KOPT-K1 (cell line): ENCODE measurements at regions not wholly inside any gene's neighbourhood (a gene's known extent, or its start where the extent isn't known, plus 50 kb on each side); places are given as distances from the start of the nearest gene placed in this dataset.

ENCODE experiments used
- H3K27ac ChIP-seq: fragments of 200-600 bp; sonication (generic); 2 replicates; pipeline ENCODE4 v1.5.1; 2016; ENCODE audit warnings: antibody characterized with exemption, mild to moderate bottlenecking, low read depth, low read length; ENCODE audit not compliant: poor library complexity, severe bottlenecking
- H3K36me3 ChIP-seq: fragments of 200-600 bp; sonication (generic); 2 replicates; pipeline ENCODE4 v1.5.1; 2017; ENCODE audit warnings: antibody characterized with exemption, mild to moderate bottlenecking, low read length, moderate library complexity; ENCODE audit not compliant: insufficient read depth
- H3K9me3 ChIP-seq: fragments of 200-600 bp; sonication (generic); 2 replicates; pipeline ENCODE4 v1.5.1; 2017; ENCODE audit warnings: antibody characterized with exemption, low read length, mild to moderate bottlenecking; ENCODE audit not compliant: insufficient read depth, poor library complexity, severe bottlenecking

DNA sequence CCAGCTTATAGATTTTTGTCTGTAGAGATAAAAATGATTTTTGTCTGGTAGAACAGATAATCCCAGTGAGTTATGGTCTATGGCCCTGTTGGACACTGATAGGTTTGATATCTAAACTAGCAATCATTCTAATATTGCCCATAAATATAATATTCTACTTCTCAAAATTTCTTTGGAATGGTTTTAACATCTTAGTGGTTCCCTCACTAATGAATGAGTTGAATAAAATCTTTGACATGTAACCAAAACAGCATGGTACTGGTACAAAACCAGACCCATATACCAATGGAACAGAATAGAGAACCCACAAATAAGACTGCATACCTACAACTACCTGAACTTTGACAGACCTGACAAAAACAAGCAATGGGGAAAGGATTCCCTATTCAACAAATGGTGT lies 219.7 kb downstream of the SEC61B start:
- H3K9me3 ChIP-seq = no peaks in the 10 kb centered on the region
- no peaks in the 10 kb centered on the region for H3K36me3 ChIP-seq
- no peak overlapping the region for H3K27ac ChIP-seq

GRCh38 chr9:99445371-99445891 lies 223.3 kb downstream of the SEC61B start:
- no peak overlapping the region for H3K27ac ChIP-seq
- H3K9me3 ChIP-seq = no peaks in the 10 kb centered on the region
- H3K36me3 ChIP-seq = no peaks in the 10 kb centered on the region

GRCh38 chr9:99445920-99446319 lies 223.8 kb downstream of the SEC61B start:
- Histone ChIP-seq H3K36me3 (no peaks in the 10 kb centered on the region), H3K27ac (no peak overlapping the region), H3K9me3 (no peaks in the 10 kb centered on the region)

DNA sequence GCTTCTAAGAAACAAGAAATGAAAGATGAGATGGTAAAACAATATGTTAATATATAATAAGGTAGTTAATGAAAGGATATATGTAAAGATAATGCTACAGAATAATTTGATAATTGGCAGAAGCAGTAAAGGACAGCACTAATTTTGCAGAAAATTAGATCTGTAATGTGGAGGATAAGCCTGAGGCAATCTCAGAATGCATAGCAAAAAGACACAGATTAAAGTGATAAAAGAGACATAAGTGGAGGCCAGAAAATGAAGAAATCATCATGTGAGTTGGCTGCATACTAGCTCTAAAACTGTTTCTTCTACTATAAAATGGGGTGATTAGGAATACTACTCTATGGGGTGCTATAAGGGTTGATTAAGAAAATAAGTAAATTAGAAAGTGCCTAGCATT lies 225.9 kb downstream of the SEC61B start:
- no peak overlapping the region for H3K27ac ChIP-seq
- no peaks in the 10 kb centered on the region for H3K9me3 ChIP-seq
- no peaks in the 10 kb centered on the region for H3K36me3 ChIP-seq

GRCh38 chr9:99449726-99450125 lies 227.6 kb downstream of the SEC61B start:
- Histone ChIP-seq H3K36me3 (no peaks in the 10 kb centered on the region), H3K9me3 (no peaks in the 10 kb centered on the region), H3K27ac (no peak overlapping the region)

- no peak overlapping the region for H3K27ac ChIP-seq
- H3K9me3 ChIP-seq = no peaks in the 10 kb centered on the region
- H3K36me3 ChIP-seq = no peaks in the 10 kb centered on the region
Observed at GRCh38 chr9:99451112-99451606, 229.1 kb downstream of the SEC61B start.

DNA sequence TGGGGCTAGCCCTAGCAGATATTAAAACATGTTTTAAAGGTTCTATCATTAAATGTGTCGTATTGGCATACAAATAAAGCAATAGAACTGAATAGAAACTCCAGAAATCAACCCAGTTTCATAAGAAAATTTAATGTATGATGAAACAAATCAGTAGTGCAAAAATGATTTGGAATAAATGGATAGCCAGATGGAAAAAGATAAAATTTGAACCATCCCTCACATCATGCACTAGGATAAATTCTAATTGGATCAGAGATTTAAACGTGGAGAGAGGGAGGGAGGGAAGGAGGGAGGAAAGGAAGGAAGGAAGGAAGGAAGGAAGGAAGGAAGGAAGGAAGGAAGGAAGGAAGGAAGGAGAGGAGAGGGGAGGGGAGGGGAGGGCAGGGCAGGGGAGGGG lies 235.3 kb downstream of the SEC61B start:
- Histone ChIP-seq H3K36me3 (no peaks in the 10 kb centered on the region), H3K27ac (no peak overlapping the region), H3K9me3 (no peaks in the 10 kb centered on the region)

DNA sequence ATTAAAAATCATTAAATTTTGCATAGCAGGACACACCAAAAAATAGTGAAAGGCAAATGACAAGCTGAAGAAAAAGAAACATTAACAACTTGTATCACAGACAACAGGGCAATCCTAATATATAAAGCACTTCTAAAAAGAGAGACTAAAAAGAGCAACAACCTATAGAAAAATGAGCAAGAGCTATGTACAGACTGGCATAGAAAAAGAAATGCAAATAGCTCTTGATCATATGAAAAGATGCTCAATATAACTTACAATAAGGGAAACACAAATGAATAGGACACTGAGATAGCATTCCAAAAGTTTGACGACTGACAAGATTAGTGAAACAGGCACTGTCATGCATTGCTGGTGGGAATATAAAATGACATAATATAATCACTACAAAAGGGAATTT lies 235.9 kb downstream of the SEC61B start:
- no peak overlapping the region for H3K27ac ChIP-seq
- no peaks in the 10 kb centered on the region for H3K9me3 ChIP-seq

GRCh38 chr9:99459919-99460318 lies 237.8 kb downstream of the SEC61B start:
- Histone ChIP-seq H3K9me3 (no peaks in the 10 kb centered on the region), H3K27ac (no peak overlapping the region), H3K36me3 (no peaks in the 10 kb centered on the region)

More for the DNA sequence above, 235.9 kb downstream of the SEC61B start:
- H3K36me3 ChIP-seq = no peaks in the 10 kb centered on the region

- no peaks in the 10 kb centered on the region for H3K36me3 ChIP-seq
- H3K27ac ChIP-seq = no peak overlapping the region
- H3K9me3 ChIP-seq = no peaks in the 10 kb centered on the region
Observed at GRCh38 chr9:99463131-99463530, 241.0 kb downstream of the SEC61B start.

DNA sequence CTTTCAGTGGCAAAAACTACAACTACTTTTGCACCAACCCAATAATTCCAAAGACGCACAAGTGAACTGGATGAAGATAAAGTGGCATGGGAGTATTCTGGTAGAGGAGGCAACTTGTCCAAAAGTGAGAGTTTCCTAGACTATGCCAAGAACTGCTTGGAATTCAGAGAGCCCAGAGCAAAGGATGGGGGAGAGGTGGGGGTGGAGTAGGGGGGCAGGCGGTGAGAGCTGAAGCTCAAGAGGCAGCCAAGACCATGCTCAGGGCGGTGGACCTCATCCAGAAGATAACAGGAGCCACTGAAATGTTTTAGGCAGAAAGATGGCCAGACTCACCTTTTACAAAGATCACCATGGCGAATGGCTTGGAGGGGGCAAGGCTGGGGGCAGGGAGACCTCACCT lies 242.5 kb downstream of the SEC61B start:
- Histone ChIP-seq H3K27ac (no peak overlapping the region), H3K36me3 (no peaks in the 10 kb centered on the region), H3K9me3 (no peaks in the 10 kb centered on the region)

DNA sequence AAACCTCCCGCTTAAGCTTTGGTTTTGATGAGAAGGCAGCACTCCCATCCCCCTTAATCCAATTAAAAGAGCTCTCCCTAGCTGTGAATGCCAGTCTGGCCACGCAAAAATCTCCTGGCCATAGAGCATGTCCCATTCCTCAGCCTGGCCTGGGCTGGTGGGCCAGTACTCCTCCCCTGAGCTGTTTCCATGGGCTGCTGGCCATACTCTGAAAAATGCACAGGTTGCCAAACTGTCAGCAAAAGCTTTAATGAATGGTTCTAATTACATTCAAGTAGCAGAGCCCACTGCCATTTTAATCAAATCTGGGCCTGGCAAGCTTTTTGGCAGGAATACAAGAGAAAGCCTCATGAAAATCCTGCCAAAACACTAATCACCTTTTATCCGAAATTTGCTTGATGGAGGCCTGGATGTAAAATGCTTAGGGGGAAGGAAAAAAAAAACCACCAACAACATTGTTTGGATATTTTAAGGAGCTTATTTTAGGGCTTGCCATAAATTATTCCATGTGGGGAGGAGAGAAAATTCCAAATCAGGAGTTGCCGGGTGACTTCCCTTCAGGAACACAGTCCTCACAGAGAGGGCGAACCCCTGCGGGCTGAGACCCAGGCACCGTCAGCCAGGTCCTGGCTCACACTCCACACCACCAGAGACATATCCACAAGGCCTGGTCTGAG lies 243.3 kb downstream of the SEC61B start:
- Histone ChIP-seq H3K9me3 (no peaks in the 10 kb centered on the region), H3K27ac (no peak overlapping the region), H3K36me3 (no peaks in the 10 kb centered on the region)

DNA sequence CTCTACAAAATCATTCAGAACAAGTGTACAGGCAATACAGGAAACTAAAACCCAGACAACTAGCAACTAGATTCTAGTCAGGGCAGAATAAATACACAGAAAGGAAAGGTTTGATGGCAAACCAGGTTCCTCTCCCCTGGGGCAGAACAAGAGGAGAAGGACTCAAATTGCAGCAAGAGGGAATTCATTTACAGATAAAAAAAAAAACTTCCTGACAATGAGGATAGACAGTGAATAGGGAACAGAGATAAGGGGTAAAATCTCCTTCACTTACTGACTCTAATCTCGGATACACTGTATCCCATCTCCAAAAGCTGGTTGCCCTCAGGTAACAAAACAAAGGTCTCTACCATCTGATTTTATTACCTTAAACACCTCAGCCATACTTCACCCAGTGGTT lies 244.0 kb downstream of the SEC61B start:
- Histone ChIP-seq H3K9me3 (no peaks in the 10 kb centered on the region), H3K36me3 (no peaks in the 10 kb centered on the region), H3K27ac (no peak overlapping the region)

- Histone ChIP-seq H3K36me3 (no peaks in the 10 kb centered on the region), H3K9me3 (no peaks in the 10 kb centered on the region), H3K27ac (no peak overlapping the region)
Observed at GRCh38 chr9:99466781-99467180, 244.7 kb downstream of the SEC61B start.

DNA sequence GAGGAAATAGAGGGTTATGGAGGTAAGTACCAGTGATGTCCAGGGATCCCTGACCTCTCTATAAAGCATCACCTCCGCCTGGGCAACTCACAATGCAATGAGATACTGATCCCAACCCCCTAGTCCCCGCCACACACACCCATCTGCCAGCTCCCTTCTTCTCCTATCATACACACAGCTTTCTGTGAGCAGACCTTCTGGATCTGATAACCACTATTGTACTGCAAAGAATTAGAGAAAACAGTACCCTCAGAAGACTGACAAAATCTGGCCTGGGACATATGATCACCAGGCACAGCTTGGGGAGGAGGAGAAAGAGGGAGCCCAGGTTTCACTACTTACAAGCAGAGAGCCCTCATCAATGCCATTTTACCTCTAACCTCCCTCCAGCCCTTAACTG lies 249.0 kb downstream of the SEC61B start:
- Histone ChIP-seq H3K27ac (no peak overlapping the region), H3K36me3 (no peaks in the 10 kb centered on the region), H3K9me3 (no peaks in the 10 kb centered on the region)

DNA sequence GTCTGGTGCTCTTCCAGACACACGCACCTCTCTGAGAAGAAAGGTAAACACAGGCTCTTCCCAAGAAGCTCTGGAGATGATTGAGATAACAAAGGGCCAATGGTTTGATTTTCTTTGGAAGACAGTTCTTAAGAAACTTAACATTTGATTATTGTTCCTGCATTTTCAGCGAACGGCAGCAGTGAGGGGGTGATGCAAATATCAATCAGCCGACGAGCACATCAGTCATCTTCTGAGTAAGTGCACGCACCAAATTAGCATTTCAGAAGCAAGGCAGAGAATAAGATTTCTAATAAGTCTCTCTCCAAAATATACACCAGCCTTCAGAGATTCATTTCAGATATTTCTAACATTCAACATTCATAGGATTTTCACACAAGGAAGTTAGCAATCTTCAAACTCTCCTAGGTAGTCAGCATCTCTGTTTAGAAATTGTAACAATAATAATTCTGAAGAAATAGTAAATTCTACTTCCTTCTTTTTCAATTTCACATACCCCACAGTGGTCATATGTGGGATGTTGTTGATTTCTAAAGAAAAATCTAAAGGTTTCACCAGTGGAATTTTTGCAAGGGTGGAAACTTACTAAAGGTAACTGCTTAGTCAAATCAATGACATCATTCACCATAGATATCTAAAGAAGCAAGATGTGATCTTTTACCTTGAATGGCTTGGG lies 250.3 kb downstream of the SEC61B start:
- H3K27ac ChIP-seq = no peak overlapping the region
- H3K9me3 ChIP-seq = no peaks in the 10 kb centered on the region
- no peaks in the 10 kb centered on the region for H3K36me3 ChIP-seq
